ENCODE measurements at regions not wholly inside any gene's neighbourhood (a gene's known extent, or its start where the extent isn't known, plus 50 kb on each side); places are given as distances from the start of the nearest gene placed in this dataset.

DNA sequence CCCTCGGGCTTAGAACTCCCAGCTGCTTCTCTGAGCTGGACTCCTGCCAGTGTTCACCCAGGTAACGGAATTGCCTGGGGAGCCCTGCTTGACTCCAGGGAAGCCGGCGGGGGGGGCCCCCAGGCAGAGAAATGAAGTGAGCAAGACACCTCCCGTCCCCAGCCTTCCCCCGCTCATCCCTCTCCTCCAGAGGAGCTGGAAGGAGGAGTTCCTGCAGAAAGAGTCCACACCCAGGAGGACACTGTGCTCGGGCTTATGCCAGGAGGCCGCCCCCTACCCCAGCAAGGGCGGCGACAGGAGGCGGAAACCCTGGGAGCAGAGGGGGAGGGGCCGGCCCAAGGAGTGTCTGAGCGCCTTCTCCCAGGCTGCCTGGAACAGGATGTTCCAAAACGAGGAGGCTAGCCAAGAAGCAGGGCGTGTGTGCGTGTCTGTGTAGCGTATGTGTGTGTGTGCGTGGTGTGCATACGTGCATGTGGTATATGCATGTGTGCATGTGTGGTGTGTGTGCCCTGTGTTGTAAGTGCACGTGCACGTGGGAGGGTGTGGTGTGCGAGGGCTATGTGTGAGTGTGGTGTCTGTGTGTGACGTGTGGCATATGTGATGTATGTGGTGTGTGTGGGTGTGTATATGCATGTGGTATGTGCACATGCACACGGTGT, 511.3 kb downstream of the SHQ1 start:
- no peak for DNase-seq

DNA sequence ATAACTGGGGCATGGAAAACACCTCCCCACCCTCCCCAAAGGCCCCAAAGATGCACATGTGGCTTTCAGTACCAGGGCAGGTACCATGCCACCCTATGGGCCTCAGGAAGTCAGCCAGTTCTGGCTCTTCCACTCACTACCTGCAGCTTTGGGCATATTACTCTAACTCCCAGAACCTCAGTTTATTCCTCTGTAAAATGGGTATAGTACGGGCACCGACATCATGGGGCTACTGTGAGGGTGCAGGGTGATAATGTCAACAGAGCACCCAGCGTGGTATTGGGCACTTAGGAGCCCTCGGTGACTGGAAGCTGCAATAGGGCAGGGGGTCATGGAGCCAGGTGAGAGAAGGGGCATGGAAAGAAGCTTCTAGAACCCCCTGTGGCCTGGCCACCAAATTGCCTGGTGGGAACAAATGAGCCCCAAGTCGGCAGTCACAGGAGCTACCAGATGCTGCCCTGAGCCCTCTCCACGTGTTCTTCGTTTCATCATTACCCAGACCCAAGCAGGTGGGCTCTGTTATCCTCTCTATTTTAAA, 512.1 kb downstream of the SHQ1 start:
- DNase-seq = no peak

DNA sequence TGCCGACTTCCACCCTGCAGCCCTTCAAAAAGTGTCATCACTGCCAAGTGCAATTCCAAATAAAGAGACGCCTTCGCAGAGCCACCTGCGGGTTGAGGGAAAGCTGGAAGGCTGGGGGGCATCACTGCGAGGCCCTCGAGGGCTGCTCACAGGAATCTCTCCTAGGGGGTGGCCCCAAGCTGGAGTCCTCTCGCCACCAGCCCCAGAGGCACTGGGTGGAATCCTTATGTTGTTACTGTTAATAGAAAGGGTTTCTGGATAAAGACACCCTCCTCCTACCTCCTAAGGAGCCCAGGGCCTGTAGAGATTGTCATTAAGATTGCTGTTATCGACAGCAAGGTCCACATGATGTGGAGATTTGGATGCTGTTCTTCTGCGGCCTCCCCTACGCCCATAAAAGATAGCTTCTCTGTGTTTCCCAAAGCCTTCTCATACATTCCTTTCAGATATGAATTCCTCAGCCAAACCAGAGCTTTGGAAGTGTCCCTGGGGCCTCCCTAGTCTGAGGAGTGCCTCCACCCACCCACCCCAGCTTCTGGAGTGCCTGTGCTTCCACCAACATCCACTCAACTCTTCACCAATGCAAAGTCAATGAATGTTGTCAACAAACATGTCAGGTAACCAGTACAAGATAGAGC, 512.7 kb downstream of the SHQ1 start:
- DNase-seq = no peak

DNA sequence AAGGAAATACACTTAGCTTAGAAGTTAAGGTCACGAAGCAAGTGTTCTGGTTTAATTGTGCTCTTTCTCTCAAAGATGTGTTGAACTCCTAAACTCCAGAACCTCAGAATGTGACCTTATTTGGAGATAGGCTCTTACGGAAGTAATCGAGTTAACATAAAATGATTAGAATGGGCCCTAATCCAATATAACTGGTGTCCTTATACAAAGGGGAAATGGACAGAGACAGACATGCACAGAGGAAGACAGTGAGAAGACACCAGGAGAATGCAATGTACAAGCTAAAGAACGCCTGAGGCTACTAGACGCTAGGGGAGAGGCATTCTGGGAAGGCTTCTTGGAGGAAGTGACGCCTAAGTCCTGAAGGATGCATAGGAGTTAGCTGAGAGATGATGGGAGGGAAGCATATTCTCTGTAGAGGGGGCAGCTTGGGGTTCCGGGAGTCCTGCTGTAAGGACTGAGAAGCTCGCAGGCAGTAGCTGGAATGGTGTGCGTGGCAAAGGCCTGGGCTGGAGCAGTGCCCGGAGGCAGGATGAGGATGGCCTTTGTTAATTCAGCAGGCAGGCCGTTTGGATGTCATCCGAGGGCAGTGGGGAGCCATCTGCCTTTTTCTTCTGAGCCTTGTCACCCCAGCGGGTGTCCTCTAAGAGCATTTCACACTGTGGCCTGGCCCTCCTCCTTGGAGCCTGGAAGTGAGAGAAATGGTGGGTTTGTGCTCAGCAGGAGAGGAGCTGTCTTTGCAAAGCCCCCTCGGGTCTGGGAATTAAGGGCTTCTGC, 513.4 kb downstream of the SHQ1 start:
- DNase-seq = no peak

DNA sequence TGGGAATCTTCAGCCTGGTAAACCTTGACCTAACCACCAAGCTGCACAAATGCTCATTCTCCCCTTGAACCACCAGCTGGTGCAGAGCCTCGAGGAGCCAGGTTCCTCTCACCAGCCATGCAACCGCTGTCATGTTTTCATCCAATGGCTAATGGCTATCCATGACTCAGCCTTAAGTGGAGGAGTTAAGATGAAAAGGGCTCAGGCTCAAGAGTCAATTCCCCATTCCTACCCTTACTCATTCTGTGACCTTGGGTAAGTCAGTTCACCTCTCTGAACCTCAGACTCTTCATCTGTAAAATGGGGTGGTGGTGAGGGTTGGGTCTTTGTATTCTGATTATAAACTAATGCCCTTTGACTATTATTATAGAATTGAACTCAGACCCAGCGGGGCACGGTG, 515.6 kb downstream of the SHQ1 start:
- DNase-seq = no peak

DNA sequence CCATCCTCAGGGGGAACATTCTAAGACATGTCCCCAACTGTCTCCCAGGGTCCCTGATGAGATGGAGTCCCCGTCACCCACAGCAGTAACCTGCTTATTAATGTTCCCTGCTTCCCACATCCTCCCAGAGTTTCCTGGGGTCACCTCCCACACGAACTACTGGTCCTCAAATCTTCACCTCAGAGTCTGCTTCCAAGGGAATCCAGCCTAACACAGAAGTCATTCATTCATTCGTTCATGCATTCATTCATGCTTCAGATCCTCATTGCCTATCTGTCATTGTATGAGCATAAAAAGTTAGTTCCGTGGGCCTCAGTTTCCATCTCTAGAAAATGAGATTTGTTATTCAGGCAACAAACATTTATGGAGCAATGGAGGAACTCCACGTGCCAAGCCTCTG, 516.2 kb downstream of the SHQ1 start:
- no peak for DNase-seq

DNA sequence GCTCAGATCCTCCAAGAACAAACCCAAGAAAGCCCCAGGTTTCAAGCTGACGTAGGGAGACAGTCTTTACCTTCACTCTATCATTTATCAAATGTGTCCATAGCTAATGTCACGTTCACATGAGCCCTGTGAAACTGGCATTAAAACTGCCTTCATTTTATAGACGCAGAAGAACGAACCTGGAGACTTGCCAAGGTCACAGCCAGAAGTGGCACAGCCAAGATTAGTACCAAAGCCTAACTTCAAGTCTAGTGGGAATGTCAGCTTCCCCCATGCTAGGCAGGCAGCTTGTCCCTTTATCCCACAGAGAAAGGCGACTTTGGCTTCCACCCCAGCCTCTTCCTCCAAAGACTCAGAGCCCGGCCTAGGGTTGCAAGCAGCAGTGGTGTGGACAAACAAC, 517.2 kb downstream of the SHQ1 start:
- no peak for DNase-seq

DNA sequence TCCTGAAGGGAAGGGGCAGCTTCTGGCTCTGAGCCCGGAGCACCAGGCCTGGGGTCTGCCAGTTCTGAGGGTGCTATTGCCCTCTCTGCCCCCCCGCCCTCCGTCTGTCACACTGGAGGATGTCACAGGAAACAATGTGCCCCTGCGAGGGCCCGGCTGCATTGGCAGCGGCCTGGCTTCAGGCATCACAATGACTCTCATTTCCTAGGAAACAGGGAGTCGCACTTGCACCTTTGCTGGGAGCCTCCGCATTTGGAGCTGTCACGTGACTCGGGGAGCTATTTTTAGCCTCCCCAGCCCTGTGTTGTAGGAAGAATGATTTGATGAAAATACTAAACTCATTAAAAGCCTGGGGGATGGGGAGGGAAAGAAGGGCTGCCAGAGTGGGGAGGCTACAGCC, 518.9 kb downstream of the SHQ1 start:
- DNase-seq = no peak

DNA sequence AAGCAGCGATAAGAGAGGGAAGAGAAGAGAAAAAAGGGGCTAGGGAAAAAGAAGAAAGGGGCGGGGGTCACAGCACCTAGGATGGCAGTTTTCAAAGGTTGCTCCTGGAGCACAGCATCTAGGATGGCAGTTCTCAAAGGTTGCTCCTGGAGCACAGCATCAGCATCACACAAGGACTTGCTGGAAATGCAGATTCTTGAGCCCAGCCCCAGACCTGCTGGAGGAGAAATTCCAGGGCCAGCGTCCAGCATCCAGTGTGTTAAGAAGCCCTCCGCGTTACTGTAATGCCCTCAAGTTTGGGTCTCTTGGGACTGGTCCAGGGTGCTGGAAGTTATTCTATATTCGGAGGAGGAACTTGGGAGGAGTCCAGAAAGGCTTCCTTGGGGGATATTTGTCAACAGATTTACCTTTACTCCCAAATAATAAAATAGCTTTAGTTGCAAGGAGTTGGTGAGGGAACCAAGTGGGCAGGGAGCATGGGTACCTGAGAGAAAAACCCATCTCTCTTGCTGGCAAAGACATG, 519.4 kb downstream of the SHQ1 start:
- DNase-seq = no peak

DNA sequence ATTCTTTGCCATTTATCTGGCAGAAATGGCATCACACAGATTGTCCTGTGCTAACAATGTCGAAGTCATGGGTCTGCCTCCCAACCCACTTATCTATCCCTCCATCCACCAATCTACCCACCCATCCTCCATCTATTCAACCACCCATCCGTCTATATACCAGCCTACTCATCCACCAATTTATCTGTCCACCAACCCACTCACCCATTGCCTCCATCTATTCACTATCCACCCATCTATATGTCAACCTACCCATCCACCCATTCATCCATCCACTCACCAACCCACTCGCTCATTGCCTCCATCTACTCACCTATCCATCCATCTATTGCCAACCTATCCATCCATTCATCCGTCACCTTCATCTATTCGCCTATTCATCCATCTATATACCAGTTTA, 521.2 kb downstream of the SHQ1 start:
- no peak for DNase-seq

DNA sequence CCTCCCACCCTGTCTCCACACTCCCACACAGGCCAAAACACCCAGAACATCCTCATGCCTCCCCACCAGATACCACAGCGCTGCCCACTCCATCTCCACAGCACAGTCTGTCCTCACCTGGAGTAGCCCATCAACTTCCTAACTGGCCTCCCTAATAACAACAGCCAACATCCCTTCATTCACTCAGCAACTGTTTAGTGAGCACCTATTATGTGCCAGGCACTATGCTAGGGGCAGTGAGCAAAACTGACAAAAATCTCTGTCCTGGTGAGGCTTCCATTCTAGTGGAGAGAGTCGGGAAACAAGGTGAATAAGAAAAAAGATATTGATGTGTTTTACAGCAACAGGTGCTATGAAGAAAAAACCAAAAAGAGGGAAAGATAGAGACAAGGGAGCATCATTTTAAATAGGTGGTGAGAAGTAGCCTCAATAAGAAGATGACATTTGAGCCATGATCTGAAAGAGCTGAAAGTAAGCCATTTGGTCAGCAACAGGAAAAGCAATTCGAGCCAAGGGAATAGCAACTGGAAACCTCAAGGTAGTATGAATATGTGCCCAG, 523.9 kb downstream of the SHQ1 start:
- DNase-seq = no peak

DNA sequence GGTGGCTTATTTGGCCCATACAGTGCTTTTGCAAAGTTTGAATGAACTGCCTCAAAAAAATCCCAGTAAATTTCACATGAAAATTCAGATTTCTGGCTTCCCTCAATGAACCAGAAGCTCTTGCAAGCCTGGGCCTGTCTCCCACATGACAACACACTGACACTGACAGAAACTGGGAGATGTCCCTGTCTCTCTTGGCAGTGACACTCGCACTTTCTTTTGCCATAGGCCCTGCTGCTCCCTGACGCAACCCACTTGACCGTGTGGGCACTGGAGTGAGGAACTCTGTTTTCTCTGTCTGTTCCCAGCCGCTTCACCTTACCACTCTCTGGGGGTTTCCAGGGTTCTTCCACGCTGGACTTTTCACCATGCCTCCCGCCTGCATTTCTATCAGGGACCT, 524.5 kb downstream of the SHQ1 start:
- DNase-seq = no peak

DNA sequence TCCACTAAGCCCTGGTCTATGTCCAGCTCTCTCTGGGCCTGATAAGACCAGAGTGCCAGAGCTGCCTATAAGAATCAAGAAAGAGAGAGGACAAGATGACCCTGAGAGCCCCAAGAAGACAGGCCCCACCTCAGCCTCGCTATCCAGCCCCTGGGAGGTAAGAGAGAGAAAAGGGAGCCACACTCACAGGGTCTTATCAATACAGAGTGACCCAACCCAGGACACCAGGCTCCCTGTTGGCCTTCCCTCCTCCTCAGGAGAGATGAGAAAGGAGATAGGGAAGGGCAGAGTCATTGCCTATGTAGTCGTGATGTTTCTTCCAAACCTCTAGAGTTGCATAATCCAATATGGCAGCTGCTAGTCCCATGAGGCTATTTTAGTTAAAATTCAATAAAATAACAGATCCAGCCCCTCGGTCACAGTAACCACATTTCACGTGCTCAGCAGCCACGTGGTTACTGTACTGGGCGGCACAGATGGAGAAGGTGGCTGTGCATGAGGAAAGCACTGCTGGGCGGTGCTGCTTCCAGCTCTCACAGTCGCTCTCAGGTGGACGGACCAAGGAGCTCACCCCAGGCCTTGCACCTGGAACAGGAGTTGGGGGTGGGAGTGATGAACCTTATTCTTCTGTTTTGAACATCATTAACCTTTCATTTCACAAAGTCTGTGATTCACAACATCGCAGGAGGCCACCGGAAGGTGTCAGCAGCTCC, 525.8 kb downstream of the SHQ1 start:
- no peak for DNase-seq

DNA sequence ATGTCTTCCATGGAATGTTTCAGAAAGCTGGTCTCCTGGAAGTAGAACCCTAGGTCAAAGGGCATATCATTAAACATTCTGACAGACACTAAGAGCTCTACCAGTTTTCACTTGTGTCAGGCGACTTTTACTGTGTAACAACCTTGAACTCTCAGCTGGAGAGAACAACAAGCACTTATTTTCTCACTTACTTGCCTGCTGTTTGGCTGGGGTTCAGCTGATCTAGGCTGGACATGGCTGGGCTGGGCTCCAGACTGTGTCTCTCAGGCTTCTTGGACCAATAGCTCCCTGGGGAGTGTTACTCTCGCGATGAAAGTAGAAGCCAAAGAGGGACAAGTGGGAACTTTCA, 527.3 kb downstream of the SHQ1 start:
- DNase-seq = no peak

DNA sequence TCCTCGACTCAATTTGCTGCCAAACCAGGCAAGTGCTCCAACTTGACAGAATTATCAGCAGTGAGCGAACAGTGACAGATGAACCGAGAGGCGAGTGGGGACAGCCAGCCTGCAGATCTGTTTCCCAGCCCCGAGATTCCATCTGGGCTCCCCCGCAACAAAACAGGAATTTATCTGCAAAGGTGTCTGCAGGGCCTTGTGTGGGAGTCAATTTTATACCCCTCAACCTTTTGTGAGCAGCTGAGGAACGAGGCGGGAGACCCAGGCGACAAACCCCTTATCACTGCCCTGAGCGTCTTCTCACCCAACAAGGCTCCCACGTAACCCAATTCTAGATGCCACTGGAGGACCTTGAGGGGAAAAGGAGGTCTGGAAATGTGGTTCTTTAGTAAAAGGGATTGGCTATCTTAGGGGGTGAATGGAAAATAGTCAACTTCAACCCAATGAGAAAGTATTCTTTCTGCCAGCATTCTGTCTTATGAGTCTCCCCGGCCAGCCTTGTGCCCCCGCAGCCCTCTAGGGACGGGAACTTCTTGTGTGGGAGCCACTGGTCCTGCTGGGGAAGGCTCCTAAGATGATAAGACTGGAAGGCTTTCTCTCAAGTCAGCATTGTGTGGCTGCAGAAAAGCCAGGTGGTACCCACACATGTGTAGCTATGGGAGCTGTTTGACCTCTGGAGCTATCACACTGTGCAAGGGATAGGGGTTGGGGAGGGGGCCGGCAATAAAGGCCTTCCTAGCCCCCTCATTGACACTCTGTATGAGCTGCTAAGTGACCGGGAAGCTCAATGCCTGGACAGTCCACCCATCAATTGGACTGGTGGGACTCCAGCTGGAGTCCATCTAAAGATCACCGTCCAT, 527.9 kb downstream of the SHQ1 start:
- no peak for DNase-seq

DNA sequence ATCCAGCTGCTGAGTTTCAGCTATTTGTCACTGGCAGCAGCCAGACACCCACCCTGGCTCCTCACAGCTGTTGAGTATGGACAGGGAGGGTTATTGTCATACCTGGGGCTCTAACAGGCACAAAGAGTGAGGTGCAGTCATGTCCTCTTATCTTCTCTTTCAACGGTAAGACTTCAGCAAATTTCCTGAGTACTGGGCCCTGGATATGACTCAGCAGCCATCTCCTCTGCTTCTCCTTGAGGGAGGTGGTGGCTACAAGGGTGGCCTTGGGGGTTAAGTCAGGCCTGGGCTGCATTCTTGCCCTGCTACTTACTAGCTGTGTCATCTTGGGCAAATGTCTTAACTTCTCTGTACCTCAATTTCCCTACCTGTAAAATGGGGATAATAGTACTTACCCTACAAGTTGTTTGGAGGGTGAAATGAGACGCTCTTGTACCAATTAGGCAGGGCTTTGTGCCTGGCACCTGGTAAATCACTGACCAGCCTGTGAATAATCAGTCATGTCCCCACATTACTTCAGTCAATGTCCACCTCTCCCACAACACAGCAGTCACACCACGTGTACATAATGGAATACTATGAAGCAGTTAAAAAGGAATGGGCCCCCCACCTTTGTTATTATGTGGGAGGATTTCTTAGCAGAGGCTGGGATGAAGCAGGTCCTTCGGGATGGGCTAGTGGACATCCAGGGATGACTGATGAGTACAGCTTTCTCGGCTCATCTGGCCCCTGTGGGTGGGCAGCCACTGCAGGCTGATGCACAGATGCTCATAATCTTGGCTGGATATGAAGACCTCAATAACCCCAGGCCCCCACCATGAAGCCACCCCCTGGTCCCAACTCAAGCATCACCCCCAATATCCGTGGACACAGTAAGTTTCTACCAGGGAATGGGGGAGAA, 528.8 kb downstream of the SHQ1 start:
- DNase-seq = no peak

DNA sequence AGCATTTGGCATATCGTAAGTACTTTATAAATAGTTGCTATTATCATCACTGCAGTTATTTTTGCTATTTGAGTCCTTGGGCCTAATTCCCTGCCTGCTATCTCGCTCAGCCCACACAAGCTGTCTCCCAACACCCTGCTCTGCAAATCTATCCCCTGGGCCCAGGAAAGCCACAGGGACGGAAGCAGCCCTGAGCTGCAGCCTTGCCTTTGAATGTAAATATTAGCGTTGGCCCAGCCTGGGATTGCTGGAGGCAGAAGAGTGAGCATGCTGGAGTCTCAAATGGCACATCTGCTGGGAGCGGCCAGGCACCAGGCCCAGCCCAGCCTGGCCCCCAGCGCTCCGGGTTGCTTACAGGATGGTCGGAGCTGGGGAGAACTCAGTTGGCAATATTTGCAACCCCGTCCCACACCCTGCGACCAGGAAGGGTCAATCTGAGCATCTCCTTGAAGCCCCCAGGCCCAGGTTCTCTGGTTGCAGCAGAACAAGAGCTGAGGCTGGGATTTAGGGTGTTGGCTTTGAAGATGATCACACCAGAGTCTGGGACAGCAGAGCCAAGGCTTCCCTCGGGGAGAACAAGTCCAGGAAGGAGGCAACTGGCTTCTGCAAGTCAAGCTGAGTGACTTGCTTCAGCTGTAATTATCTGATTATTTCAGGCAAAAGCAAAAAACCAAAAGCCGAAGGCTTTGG, 529.6 kb downstream of the SHQ1 start:
- DNase-seq = no peak

DNA sequence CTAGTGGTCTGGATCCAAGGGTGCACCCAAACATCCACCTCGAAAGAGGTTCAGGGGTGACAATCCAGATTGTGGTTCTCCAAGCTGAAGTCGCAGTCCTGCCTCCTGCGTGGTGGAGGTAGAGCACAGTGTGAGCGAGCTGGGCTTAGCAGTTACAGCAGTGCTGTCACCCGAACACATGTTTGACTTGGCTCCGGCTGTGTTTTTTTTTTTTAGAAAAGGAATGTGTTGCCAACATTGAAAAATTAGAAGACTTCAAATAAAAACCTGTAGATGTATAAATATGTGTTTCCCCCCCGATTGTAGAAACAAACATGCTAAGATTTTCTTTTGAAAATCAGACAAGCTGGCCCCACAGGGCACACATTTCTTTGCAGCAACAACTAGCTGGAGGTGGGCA, 530.8 kb downstream of the SHQ1 start:
- DNase-seq = no peak

DNA sequence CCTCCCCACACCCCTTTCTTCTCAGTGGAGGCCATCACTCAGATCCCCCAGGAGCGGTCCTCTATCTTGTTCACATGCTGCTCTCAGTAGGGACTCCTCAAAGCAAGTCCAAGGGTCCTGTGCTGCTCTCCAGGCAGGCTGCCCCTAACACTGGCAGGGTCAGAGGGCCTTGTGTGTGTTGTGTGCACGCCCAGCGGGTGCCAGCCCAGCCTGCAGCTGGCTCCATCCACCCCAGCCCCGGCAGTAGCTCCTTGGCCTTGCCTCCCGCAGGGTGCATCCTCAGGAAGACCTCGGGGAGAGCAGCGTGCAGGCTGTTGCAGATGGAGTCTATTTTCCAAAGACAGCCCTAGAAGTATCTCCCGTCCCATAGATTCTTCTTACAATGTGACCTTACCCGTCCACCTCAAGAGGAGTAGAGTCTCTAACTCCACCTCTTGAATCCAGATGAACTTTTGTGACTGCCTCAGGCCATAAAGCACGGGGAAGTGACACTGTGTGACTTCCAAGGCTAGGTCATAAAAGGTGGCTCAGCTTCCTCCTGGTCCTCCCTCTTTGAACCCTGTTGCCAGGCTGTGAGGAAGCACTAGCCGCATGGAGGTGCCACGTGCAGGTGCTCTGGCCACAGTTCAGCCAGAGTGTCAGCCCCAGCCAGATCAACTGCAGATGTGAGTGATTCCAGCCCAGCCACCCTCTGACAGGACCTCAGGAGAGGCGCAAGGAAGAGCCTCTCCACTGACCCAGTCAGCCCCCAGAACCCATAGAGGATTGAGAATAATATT, 531.6 kb downstream of the SHQ1 start:
- no peak for DNase-seq

Measured in activated naive CD4-positive, alpha-beta T cell treated with Interleukin-2 at 50 U/mL for 16 hours (primary cell).